ENCODE measurements at regions not wholly inside any gene's neighbourhood (a gene's known extent, or its start where the extent isn't known, plus 50 kb on each side); places are given as distances from the start of the nearest gene placed in this dataset.

DNA sequence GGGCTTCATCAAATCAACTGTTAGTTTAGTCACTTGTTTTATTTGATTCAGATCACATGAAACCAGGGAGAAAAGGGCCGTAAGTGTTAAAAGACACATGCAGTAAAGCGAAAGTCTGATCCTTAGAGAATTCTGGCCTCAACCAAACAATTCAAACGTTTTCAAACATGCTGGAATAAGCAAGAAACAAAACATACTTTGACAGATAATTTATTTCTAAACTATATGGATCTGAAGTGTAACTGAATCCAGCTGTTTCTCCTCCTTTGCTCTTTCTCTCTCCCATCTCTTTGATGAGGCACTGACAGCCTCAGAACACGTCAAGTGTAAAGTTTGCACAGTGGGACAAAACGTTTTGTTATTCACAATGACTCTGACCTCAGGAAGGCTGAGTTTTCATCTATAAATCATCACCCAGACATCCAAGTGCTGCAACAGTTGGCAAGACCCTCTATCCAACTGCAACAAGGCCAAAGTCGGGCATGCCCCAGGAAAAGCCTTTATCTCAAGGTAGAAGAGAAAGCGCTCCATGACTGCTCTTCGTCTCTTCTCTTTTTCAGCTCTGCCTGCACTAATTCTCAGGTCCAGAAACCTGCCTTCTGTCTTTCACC is 267.1 kb upstream of the MYOCD start:
- Histone ChIP-seq H3K18ac (ENCODE audit: insufficient read length, low read depth, low read length) (no peak overlapping the region), H3K23me2 (ENCODE audit: insufficient read length, low read depth, low read length, poor library complexity, severe bottlenecking) (no peaks in the 10 kb centered on the region), H4K5ac (ENCODE audit: insufficient read length, low read depth, low read length) (no peak overlapping the region), H3K79me1 (ENCODE audit: insufficient read depth, low read depth, low read length, poor library complexity, severe bottlenecking) (no peaks in the 10 kb centered on the region), H2BK15ac (ENCODE audit: low read depth, low read length) (no peak overlapping the region), H4K20me1 (ENCODE audit: control insufficient read depth, insufficient read depth, insufficient read length) (no peaks in the 10 kb centered on the region), H3K14ac (ENCODE audit: insufficient read depth, low read length) (no peak overlapping the region), H3K27me3 (ENCODE audit: insufficient read depth, low read length) (no peaks in the 10 kb centered on the region), H3K56ac (ENCODE audit: insufficient read length, low read depth, low read length) (no peak overlapping the region), H3K79me2 (ENCODE audit: insufficient read depth, low read length) (no peaks in the 10 kb centered on the region), H4K8ac (replicated peaks; ENCODE audit: insufficient read length, low read depth, low read length) (no peak overlapping the region), H3K27ac (ENCODE audit: insufficient read length, low read depth, low read length) (no peak overlapping the region), H2BK120ac (ENCODE audit: low read depth, low read length, poor library complexity, severe bottlenecking) (no peak overlapping the region), H3K9ac (ENCODE audit: extremely low read depth, insufficient read length, low read length) (no peak overlapping the region), H3T11ph (ENCODE audit: low read length) (no peak overlapping the region), H3K4me1 (ENCODE audit: insufficient read depth, low read length) (no peaks in the 10 kb centered on the region), H2BK5ac (ENCODE audit: insufficient read length, low read length) (no peak overlapping the region), H3K23ac (ENCODE audit: insufficient read length, low read depth, low read length) (no peak overlapping the region), H2AK5ac (ENCODE audit: insufficient read length, low read length) (no peak overlapping the region), H3K4me2 (ENCODE audit: insufficient read depth, insufficient read length, low read length) (no peak overlapping the region), H3K4ac (ENCODE audit: low read depth, low read length) (no peak overlapping the region), H2BK20ac (ENCODE audit: low read depth, low read length, poor library complexity, severe bottlenecking) (no peak overlapping the region), H2AFZ (ENCODE audit: low read length) (no peak overlapping the region), H2BK12ac (ENCODE audit: insufficient read length, low read depth, low read length) (no peak overlapping the region), H3K9me3 (ENCODE audit: control insufficient read depth, low read depth, low read length) (no peaks in the 10 kb centered on the region), H4K91ac (ENCODE audit: insufficient read length, low read depth, low read length) (no peak overlapping the region)
- Mint-ChIP-seq H3K27ac (no peak overlapping the region), H3K4me3 (no peak overlapping the region), H3K36me3 (ENCODE audit: insufficient read depth in 1 of 3, low read depth in 3 of 3) (no peaks in the 10 kb centered on the region), H3K4me1 (no peaks in the 10 kb centered on the region), H3K27me3 (ENCODE audit: low read depth) (no peaks in the 10 kb centered on the region), H3K9me3 (no peaks in the 10 kb centered on the region)
- WGBS (ENCODE audit: extremely low coverage, insufficient read length, low lambda C conversion rate), result no CpG with 5 or more reads among the region's 8 CpGs
- TF ChIP-seq, protein P1, sequence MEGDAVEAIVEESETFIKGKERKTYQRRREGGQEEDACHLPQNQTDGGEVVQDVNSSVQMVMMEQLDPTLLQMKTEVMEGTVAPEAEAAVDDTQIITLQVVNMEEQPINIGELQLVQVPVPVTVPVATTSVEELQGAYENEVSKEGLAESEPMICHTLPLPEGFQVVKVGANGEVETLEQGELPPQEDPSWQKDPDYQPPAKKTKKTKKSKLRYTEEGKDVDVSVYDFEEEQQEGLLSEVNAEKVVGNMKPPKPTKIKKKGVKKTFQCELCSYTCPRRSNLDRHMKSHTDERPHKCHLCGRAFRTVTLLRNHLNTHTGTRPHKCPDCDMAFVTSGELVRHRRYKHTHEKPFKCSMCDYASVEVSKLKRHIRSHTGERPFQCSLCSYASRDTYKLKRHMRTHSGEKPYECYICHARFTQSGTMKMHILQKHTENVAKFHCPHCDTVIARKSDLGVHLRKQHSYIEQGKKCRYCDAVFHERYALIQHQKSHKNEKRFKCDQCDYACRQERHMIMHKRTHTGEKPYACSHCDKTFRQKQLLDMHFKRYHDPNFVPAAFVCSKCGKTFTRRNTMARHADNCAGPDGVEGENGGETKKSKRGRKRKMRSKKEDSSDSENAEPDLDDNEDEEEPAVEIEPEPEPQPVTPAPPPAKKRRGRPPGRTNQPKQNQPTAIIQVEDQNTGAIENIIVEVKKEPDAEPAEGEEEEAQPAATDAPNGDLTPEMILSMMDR (conservative IDR thresholded peaks at IDR 0.05), result no peak
- no peak for DNase-seq

All from H9 (cell line).